IMR-90 (cell line): ENCODE measurements at regions not wholly inside any gene's neighbourhood (a gene's known extent, or its start where the extent isn't known, plus 50 kb on each side); places are given as distances from the start of the nearest gene placed in this dataset.

ENCODE experiments used
- ATAC-seq: fragments of 200-7000 bp; cut with Tn5 transposase; 2 replicates; pipeline ENCODE4 v1.9.1; 2020; ENCODE audit warnings: low read depth, mild to moderate bottlenecking, moderate library complexity
- BruUV-seq: library from RNA; stranded (reverse); fragments of 400-500 nt; replicated peaks from 2 replicates; lab custom pipeline; 2021; lab: Mats Ljungman, UMichigan
- CTCF ChIA-PET: fragments of 300-600 bp; formaldehyde crosslinking; extraction: SDS; loops from one replicate; lab custom pipeline; 2021; ENCODE audit warnings: antibody characterized with exemption; lab: Yijun Ruan, JAX
- POLR2A ChIA-PET: fragments of 300-600 bp; sonication (Branson Sonifier 250); formaldehyde crosslinking; loops from one replicate; lab custom pipeline; 2022; ENCODE audit warnings: antibody characterized with exemption; ENCODE audit not compliant: unreplicated experiment; lab: Charles Lee
- DNase-seq: peaks from one replicate; pipeline ENCODE4 v3.0.0; 2013
- H2AFZ ChIP-seq: replicated peaks from 2 replicates; pipeline ENCODE3; 2013; ENCODE audit warnings: low read length, mild to moderate bottlenecking; ENCODE audit not compliant: poor library complexity
- H2AK5ac ChIP-seq: 2 replicates; pipeline ENCODE4 v1.6.1; 2013; ENCODE audit warnings: low read depth, low read length, inconsistent platforms
- H2AK9ac ChIP-seq: replicated peaks from 2 replicates; pipeline ENCODE3; 2013; ENCODE audit warnings: mild to moderate bottlenecking, low read depth, low read length, moderate library complexity; ENCODE audit not compliant: poor library complexity
- H2BK120ac ChIP-seq: 2 replicates; pipeline ENCODE4 v1.6.1; 2013; ENCODE audit warnings: low read depth, low read length, inconsistent platforms
- H2BK15ac ChIP-seq: 3 replicates; pipeline ENCODE4 v1.6.1; 2013; ENCODE audit warnings: low read depth, low read length, inconsistent platforms
- H2BK20ac ChIP-seq: 2 replicates; pipeline ENCODE4 v1.6.1; 2013; ENCODE audit warnings: low read depth, mild to moderate bottlenecking, inconsistent platforms, low read length, moderate library complexity
- H2BK5ac ChIP-seq: 2 replicates; pipeline ENCODE4 v1.6.1; 2013; ENCODE audit warnings: mild to moderate bottlenecking, low read depth, low read length, inconsistent platforms; ENCODE audit not compliant: poor library complexity, severe bottlenecking
- H3K14ac ChIP-seq: replicated peaks from 2 replicates; pipeline ENCODE4 v1.6.1; 2013; ENCODE audit warnings: low read depth, low read length, inconsistent platforms
- H3K18ac ChIP-seq: 2 replicates; pipeline ENCODE4 v1.6.1; 2013; ENCODE audit warnings: low read depth, low read length, control low read depth
- H3K23ac ChIP-seq: 2 replicates; pipeline ENCODE4 v1.6.1; 2013; ENCODE audit warnings: low read depth, low read length, inconsistent platforms
- H3K27ac ChIP-seq: 2 replicates; pipeline ENCODE4 v1.5.1; 2013; ENCODE audit warnings: mild to moderate bottlenecking, control low read depth, low read length; ENCODE audit not compliant: insufficient read depth
- H3K27me3 ChIP-seq: 2 replicates; pipeline ENCODE4 v1.6.1; 2013; ENCODE audit warnings: low read length; ENCODE audit not compliant: control insufficient read depth, insufficient read depth
- H3K36me3 ChIP-seq: 2 replicates; pipeline ENCODE4 v1.6.1; 2013; ENCODE audit warnings: low read length, mixed read lengths; ENCODE audit not compliant: control insufficient read depth, insufficient read depth
- H3K4ac ChIP-seq: 2 replicates; pipeline ENCODE4 v1.6.1; 2013; ENCODE audit warnings: low read depth, low read length, inconsistent platforms
- H3K4me1 ChIP-seq: 2 replicates; pipeline ENCODE4 v1.6.1; 2013; ENCODE audit warnings: low read length, mixed read lengths; ENCODE audit not compliant: control insufficient read depth, insufficient read depth
- H3K4me2 ChIP-seq: 2 replicates; pipeline ENCODE4 v1.6.1; 2013; ENCODE audit warnings: low read depth, mild to moderate bottlenecking, control low read depth, low read length, moderate library complexity
- H3K4me3 ChIP-seq: 2 replicates; pipeline ENCODE4 v1.5.1; 2013; ENCODE audit warnings: low read depth, mild to moderate bottlenecking, control low read depth, low read length, moderate library complexity; ENCODE audit not compliant: insufficient read depth
- H3K56ac ChIP-seq: 2 replicates; pipeline ENCODE4 v1.6.1; 2013; ENCODE audit warnings: low read length, inconsistent platforms; ENCODE audit not compliant: insufficient read depth; ENCODE audit errors: extremely low read depth
- H3K79me1 ChIP-seq, 2 experiments: 2 replicates each; pipeline ENCODE4 v1.6.1; 2013; ENCODE audit warnings: low read length in 2 of 2, inconsistent platforms in 1 of 2, low read depth in 1 of 2
- H3K9ac ChIP-seq: 2 replicates; pipeline ENCODE4 v1.6.1; 2013; ENCODE audit warnings: low read depth, low read length, control low read depth
- H3K9me1 ChIP-seq: 2 replicates; pipeline ENCODE4 v1.6.1; 2013; ENCODE audit warnings: low read length, inconsistent platforms; ENCODE audit not compliant: insufficient read depth
- H3K9me3 ChIP-seq: 2 replicates; pipeline ENCODE4 v1.6.1; 2013; ENCODE audit warnings: low read length; ENCODE audit not compliant: control insufficient read depth, insufficient read depth
- H4K20me1 ChIP-seq: 2 replicates; pipeline ENCODE4 v1.6.1; 2013; ENCODE audit warnings: low read length, inconsistent platforms; ENCODE audit not compliant: insufficient read depth
- H4K5ac ChIP-seq: 2 replicates; pipeline ENCODE4 v1.6.1; 2013; ENCODE audit warnings: mild to moderate bottlenecking, low read depth, low read length, control low read depth
- H4K8ac ChIP-seq, 2 experiments: 2 replicates each; pipeline ENCODE4 v1.6.1; 2013; ENCODE audit warnings: low read depth in 2 of 2, low read length in 2 of 2, control low read depth in 1 of 2, inconsistent platforms in 1 of 2
- H4K91ac ChIP-seq: 2 replicates; pipeline ENCODE4 v1.6.1; 2013; ENCODE audit warnings: low read depth, low read length, inconsistent platforms; ENCODE audit not compliant: insufficient read depth
- BHLHE40 ChIP-seq: fragments of 150-350 bp; IDR thresholded peaks from 2 replicates; pipeline ENCODE4 v1.6.1; 2016; ENCODE audit warnings: mild to moderate bottlenecking, low read depth, low read length
- CEBPB ChIP-seq: IDR thresholded peaks from 2 replicates; pipeline ENCODE4 v1.6.1; 2012; ENCODE audit warnings: low read depth, low read length, improper control_type of control experiment
- CHD1 ChIP-seq: IDR thresholded peaks from 2 replicates; pipeline ENCODE4 v1.6.1; 2012; ENCODE audit warnings: low read depth, low read length, improper control_type of control experiment
- MAFK ChIP-seq: IDR thresholded peaks from 2 replicates; pipeline ENCODE4 v1.6.1; 2012; ENCODE audit warnings: low read depth, low read length, improper control_type of control experiment
- MAZ ChIP-seq: IDR thresholded peaks from 2 replicates; pipeline ENCODE4 v1.6.1; 2012; ENCODE audit warnings: low read depth, mild to moderate bottlenecking, low read length, improper control_type of control experiment, moderate library complexity, borderline replicate concordance
- NFE2L2 ChIP-seq: fragments of 150-350 bp; IDR thresholded peaks from 2 replicates; pipeline ENCODE4 v1.6.1; 2016; ENCODE audit warnings: low read depth, mild to moderate bottlenecking, low read length
- POLR2A ChIP-seq: IDR thresholded peaks from 2 replicates; pipeline ENCODE4 v1.6.1; 2012; ENCODE audit warnings: mild to moderate bottlenecking, low read depth, low read length
- RAD21 ChIP-seq: IDR thresholded peaks from 2 replicates; pipeline ENCODE4 v1.6.1; 2012; ENCODE audit warnings: low read length, improper control_type of control experiment
- USF2 ChIP-seq: fragments of 150-350 bp; IDR thresholded peaks from 2 replicates; pipeline ENCODE4 v1.6.1; 2017; ENCODE audit warnings: mild to moderate bottlenecking, antibody characterized with exemption, low read length, low read depth
- WGBS, 2 experiments: methylation state at CpG; one replicate each; pipeline versions ENCODE4 v1.1.5 to v1.1.7; 2013; ENCODE audit warnings: missing lambda C conversion rate in 2 of 2; ENCODE audit not compliant: insufficient read length in 1 of 2; ENCODE audit errors: extremely low coverage in 2 of 2; 5-methylcytosine and 5-hydroxymethylcytosine counted together
- dilution Hi-C: fragments of 300-500 bp; cut with HindIII; formaldehyde crosslinking; loops from one replicate; pipeline ENCODE4 v1.14.3; 2018; ENCODE audit warnings: low sequenced_read_pairs; ENCODE audit not compliant: unreplicated experiment
- in situ Hi-C: fragments of 300-500 bp; cut with MboI; formaldehyde crosslinking; loops from 3 replicates; pipeline ENCODE4 v1.14.3; 2019; ENCODE audit warnings: low sequenced_read_pairs, inconsistent platforms, mixed read lengths
- intact Hi-C: fragments of 100-400 bp; cut with micrococcal nuclease; formaldehyde crosslinking; loops from 2 replicates; pipeline ENCODE4 v1.10.0; 2022

- dilution Hi-C loops, result no loop called here
- Histone ChIP-seq H4K5ac (no peak overlapping the region), H3K23ac (no peak overlapping the region), H2BK15ac (no peak overlapping the region), H3K4me2 (no peak overlapping the region), H3K9me1 (no peaks in the 10 kb centered on the region), H3K9ac (no peak overlapping the region), H4K91ac (no peak overlapping the region), H3K9me3 (peaks cover 7% of the 10 kb centered on the region; the same call in 1 of the 2 replicates), H3K27ac (no peak overlapping the region), H3K4ac (no peak overlapping the region), H3K79me1 (no peaks in the 10 kb centered on the region), H3K4me1 (no peaks in the 10 kb centered on the region), H3K36me3 (no peaks in the 10 kb centered on the region), H3K4me3 (no peak overlapping the region), H2AFZ (no peak overlapping the region), H2BK5ac (no peak overlapping the region), H3K27me3 (no peaks in the 10 kb centered on the region), H2BK120ac (no peak overlapping the region), H2AK5ac (no peak overlapping the region), H3K14ac (no peak overlapping the region), H2BK20ac (no peak overlapping the region), H4K20me1 (no peaks in the 10 kb centered on the region), H3K56ac (no peak overlapping the region), H4K8ac (no peak overlapping the region), H2AK9ac (no peak overlapping the region), H3K18ac (no peak overlapping the region)
- POLR2A ChIA-PET, result no interaction called here
- DNase-seq (no peak), ATAC-seq (no peak)
- no peak for TF ChIP-seq NFE2L2
- no peak for TF ChIP-seq CEBPB
- no peak for TF ChIP-seq USF2
- no peak for TF ChIP-seq CHD1
- TF ChIP-seq RAD21, result no peak
- TF ChIP-seq MAZ, result no peak
- no peak for TF ChIP-seq POLR2A
- TF ChIP-seq BHLHE40, result no peak
- TF ChIP-seq MAFK, result no peak
- CTCF ChIA-PET, result no interaction called here
- in situ Hi-C loops, result no loop called here
- BruUV-seq, result no TSS peak
- WGBS, 2 experiments, result no CpG with 5 or more reads among the region's 4 CpGs
- intact Hi-C loops, result no loop called here
These were observed 1407.5 kb upstream of the LRRTM3 start for GRCh38 chr10:65518379-65518778.
